ENCODE measurements at regions not wholly inside any gene's neighbourhood (a gene's known extent, or its start where the extent isn't known, plus 50 kb on each side); places are given as distances from the start of the nearest gene placed in this dataset.

- TF ChIP-seq POLR2A (IDR thresholded peaks at IDR 0.05) (no peak), CTCF (IDR thresholded peaks at IDR 0.05) (no peak)
Measured at GRCh38 chr2:2708575-2709430, 377.7 kb upstream of the MYT1L start.

Measured in lower leg skin (tissue), 3 donors.